ENCODE measurements at regions not wholly inside any gene's neighbourhood (a gene's known extent, or its start where the extent isn't known, plus 50 kb on each side); places are given as distances from the start of the nearest gene placed in this dataset.
A peak's percentile ranks its signal among the peaks of the same experiment; 100 is the strongest.
"Not testable (repeated sequence)": the region's sequence is repeated elsewhere in the genome, so short reads cannot be mapped to it uniquely, and the experiment has no call there.

DNA sequence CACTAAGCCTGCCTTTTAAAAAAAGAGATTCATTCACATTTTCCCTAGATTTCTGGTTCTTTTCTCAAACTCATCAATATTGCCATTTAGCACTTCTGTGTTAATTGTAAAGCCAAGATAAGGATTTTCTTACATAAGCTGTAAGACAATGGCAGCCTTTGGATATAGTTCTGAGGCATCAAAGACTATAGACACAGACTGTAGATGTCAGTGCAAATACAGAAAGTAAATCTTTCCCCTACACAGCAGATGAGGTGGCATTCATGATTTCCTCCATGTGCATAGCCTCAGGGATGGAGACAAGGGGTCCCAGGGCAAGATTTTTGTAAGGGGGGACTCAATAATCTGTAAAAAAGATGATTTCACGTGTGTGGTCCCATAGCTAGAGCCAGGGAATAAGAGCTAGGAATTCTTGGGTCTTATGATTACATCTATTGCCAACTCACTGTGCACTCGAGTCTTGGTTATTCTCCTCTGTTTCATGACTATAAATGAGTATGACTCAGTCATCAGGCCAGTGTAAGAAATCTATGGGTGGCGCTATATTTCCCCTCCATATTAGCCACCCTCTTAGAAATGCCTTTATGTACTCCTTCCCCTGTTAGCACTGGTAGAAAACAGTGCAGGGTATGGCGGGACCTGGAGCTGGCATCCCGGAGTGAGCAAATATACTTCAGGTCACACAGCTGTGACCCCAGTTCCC, 207.5 kb downstream of the EXOC5 start:
- DNase-seq (ENCODE audit: low read depth in 3 of 3) = no peak

DNA sequence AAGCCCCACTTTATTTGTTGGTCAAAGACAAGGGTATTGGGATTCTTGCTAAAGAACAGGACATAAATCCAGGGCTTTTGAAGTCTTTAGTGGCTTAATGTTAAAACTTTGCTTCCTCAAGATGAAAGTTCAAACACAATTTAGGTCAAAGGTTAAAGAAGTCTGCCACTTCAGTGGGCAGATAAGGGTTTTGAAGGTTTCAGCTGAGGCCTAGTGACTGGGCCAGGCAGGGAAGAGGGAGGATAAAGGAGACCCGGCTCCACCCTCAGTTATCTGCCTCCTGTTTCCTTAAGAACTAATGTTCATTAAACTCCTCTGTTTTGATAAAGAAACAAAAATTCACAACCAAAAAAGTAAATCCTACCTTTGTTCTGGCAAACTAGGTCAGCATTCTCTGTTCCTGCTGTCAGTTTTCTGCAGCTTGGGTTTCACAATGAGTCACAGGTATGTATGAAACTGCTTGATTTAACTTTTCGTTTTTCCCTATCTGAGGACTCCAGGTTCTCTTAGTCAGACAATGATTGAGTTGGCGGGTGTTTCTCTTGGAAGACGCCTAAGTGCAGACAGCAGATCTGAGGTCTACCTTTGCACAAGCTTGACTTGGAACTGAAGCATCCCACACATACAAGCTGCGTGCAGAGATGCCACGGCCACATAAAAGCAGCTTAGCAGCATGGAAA, 208.3 kb downstream of the EXOC5 start:
- DNase-seq (ENCODE audit: low read depth in 3 of 3) = peak; percentile 4 to 32 (median 30)

DNA sequence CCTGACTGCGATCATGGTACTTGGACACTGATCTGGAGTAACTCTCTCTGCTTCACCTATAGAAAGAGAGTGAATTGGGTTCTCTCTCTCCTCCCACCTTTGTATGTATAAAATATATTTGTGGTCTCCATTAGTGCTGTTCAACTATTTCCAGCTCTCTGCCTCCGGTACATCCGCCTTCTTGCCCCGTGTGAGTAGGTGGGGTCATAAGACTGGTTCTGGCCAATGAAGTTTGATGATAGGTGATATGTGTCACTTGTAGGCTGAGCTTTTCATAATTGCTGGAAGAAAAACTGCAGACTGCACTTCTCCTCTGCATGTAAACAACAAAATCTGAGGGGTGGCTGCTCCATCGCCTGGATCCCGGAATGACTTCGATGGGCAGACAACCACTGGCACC, 210.4 kb downstream of the EXOC5 start:
- no peak for DNase-seq (ENCODE audit: low read depth in 3 of 3)

DNA sequence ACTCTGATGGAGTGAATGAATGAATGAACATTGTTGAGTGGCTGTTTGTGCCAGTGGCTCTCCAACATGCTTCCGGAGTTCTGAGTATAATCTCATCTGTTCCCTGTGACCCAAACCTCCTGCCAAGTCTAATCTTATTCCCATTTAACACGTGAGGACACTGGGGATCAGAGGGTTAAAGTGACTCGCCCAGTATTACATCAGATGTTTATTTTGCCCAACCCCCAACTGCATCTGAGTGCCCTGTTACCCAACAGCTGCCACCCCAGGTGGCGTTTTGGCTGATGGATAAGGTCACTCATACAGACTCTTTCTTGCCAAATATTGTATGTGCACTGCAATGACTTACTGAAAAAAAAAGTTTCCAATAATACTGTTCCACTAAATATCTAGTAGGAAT, 210.9 kb downstream of the EXOC5 start:
- DNase-seq (ENCODE audit: low read depth in 3 of 3) = no peak

DNA sequence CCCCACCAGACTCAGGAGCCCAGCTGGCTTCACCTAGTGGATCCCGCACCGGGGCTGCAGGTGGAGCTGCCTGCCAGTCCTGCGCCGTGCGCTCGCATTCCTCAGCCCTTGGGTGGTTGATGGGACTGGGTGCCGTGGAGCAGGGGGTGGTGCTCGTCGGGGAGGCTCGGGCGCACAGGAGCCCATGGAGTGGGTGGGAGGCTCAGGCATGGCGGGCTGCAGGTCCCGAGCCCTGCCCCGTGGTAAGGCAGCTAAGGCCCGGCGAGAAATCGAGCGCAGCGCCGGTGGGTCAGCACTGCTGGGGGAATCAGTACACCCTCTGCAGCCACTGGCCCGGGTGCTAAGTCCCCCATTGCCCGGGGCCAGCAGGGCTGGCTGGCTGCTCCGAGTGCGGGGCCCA, 212.2 kb downstream of the EXOC5 start:
- DNase-seq (ENCODE audit: low read depth in 3 of 3) = not testable (repeated sequence)

DNA sequence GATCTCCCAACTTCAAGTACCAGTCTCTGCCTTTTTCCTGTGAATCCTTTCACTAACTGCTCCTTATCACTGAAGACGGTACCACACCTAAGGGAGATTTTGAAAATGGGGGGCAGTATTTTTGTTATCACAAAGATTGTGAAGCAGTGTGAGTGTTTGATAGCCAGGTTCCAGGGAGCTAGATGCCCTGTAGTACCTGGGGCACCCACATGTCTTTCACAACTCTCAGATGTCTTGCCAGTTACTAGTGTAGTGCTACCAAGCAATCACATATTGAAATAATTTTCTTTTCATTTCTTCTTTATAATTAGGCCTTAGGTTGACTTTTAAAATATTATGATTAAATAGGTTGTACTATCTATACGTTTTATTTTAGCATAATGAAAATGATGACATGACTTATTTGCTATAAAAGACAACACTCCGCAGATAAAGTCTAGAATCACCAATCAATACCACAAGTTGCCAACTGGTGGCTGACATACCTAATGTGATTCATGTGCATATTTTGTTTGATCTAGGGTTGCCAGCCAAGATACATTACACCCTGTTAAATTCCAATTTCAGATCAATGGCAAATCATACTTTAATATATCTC, 215.9 kb downstream of the EXOC5 start:
- no peak for DNase-seq (ENCODE audit: low read depth in 3 of 3)

DNA sequence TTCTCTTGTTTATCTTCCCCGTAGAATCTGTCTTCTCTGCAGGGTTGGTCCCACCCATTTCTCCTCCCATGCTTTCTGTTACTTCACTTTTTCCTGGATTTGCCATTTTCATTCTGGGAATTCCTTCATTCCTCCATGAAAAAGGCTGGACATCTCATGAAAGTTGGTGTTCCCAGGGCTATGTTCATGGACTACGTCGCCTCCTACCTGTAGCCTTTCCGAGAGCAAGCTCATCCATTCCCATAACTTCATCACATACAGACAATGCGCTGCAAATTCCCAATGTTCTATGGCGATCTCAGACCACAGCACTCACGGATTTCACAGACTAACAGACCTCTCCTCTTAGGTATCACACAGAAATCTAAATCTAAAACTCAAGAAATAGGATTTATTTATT, 217.1 kb downstream of the EXOC5 start:
- DNase-seq (ENCODE audit: low read depth in 3 of 3) = no peak

DNA sequence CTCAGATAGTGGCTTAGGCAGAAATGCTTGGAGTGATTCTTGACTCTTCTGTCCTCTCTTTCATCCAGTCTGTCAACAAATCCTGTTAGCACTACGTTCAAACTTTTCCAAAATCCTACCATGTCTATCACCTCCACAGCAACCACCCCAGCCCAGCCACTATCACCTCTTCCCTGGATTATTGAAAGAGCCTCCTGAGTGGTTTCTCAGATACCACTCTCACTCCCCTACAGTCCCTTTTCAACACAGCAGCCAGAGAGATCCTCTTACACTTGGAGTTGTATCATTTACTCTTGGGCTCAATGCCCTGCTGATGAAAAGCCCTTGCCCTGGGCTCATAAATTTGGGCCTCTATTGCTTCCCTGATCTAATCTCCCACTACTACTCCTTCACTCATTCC, 218.9 kb downstream of the EXOC5 start:
- DNase-seq (ENCODE audit: low read depth in 3 of 3) = no peak

DNA sequence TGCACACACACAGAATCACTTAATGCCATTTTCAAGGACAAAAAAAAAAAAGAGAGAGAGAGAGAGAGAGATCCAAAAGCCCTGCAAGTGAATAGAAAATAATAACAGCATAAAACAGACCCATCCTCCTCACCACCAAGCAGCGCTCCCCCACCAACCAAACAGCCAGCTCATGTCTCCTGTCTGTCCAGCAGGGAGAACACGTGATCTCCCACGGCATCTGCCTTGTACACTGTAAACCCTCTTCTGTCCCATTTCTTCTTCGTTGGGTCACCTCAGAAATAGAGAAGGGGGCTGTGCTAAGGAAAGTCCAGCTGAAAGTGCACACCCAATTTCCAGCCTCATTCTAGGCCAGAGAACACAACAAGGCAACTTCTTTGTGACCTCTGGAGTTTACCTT, 222.5 kb downstream of the EXOC5 start:
- DNase-seq (ENCODE audit: low read depth in 3 of 3) = no peak

DNA sequence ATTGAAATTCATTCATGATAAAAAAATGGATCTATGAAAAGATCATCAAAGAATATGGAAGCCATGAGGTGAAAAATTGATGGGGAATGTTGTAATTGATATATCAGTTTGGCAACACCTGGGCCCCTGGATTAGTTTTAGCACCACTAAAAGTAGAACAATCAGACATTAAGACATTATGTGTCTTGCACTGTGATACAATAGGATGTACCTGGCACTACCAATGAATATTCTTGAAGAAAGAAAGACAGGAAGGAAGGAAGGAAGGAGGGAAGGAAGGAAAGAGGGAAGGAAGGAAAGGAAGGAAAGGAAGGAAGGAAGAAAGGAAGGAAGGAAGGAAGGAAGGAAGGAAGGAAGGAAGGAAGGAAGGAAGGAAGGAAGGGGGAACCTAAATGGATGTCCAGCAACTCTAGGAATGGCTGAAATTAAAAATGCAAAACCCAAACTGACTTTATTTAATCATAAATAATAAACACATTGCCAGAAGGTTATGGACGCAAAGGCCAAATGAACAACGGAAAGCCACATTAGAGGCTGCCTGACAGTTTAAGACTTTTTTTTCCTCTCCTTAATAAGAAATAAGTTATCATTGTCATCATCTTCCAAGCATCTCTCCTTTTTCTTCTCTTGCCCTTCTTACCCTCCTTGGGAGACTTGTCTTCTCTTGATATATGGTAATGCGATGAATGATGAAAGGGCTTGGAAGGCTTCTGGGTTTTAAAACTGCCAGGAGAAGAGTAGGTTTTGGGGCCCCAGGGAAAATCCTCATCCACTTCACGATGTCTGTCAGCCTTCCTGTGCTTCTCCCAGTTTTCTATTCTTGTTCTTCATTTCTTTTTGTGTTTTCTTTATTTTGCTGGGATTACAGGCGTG, 224.4 kb downstream of the EXOC5 start:
- DNase-seq (ENCODE audit: low read depth in 3 of 3) = not testable (repeated sequence)

DNA sequence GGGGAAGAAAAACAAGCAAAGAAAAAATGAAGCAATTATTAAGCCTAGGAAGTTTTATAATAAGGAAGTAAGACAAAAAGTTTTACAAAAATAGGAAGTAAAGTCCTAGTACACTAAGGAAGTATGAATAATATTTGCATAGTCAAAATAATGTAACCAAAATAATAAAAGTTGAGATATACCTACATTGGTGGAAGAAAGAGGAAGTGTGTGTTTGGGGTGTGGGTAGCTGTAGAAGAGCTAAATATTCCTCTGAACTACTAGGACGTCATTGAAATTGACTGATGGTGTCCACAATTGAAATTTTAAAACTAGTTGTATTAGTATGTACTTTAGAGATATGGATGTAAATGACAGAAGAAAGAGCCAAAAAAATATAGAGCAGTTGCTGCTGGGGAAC, 228.4 kb upstream of the OTX2 start:
- no peak for DNase-seq (ENCODE audit: low read depth in 3 of 3)

DNA sequence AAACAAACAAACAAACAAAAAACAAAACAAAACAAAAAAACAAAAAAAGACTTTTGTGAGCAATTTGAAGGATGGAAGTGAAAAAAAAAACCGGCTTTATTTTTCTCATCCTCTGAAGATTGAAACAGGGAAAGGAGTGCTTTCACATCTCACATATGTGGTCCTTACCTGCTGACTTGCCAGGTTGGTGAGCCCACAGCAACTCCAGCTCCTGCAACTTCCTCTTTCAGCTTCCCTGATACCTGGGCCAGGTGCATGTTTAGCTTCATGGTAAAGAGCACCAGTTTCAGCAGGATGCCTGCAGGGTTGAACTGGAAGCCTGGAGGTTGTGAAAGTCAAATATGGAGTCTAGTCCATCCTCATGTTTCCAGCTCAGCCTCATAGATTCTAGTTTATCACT, 221.2 kb upstream of the OTX2 start:
- no peak for DNase-seq (ENCODE audit: low read depth in 3 of 3)

DNA sequence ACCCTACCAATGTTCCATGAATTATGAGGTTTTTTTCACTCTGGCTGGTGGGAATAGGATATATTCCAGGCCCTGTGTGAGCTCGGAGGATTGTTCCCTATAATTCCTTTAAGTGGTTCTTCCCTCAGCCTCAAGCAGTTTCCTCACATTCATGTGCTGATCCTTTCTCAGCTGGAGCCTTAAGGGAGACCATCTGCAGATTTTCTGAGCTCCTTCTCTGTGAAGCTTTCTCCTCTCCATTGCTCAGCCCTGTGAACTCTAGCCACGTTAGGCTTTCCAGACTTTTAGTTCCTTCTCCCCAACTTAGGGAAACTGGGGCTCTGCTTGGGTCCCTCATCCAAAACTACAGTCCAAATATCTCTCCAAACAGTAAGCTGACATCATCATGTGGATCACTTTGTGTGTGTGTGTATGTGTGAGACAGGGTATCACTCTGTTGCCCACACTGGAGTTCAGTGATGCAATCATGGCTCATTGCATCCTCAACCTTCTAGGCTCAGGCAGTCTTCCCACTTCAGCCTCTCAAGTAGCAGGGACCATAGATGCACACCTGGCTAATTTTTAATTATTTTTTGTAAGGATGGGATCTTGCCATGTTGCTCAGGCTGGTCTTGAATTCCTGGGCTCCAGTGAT, 219.5 kb upstream of the OTX2 start:
- no peak for DNase-seq (ENCODE audit: low read depth in 3 of 3)

DNA sequence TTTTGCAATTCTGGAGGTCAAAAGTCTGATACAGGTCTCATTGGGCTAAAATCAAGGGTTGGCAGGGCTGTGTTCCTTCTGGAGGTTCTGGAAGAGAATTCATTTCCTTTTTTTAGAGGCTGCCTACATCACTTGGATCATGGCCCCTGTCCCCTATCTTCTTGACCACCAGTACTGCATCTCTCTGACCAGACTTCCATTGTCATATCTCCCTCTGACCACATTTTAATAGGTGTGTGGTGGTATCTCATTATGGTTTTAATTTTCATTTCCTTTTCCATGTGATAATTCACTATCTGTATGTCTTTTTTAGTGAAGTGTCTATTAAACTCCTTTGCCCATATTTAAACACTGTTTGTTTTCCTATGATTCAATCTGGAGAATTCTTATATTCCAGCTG, 215.2 kb upstream of the OTX2 start:
- DNase-seq (ENCODE audit: low read depth in 3 of 3) = no peak

DNA sequence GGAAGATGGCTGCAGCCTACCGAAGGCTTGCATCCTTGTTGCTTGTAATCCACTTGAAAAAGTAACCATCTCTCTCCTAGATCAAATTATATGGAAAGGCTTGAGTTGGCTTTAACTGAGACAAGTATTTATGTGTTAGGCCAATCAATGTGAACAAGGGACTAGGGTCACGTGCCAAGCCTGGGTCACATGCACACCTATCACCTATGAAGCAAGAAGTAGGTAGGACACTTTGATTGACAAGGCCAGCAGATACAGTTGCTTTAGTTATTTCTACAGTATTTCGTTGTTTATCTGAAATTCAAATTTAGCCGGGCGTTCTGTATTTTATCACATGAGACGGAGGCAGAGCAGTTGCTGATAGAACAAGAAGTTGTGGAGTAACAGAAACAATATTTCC, 212.3 kb upstream of the OTX2 start:
- DNase-seq (ENCODE audit: low read depth in 3 of 3) = no peak

DNA sequence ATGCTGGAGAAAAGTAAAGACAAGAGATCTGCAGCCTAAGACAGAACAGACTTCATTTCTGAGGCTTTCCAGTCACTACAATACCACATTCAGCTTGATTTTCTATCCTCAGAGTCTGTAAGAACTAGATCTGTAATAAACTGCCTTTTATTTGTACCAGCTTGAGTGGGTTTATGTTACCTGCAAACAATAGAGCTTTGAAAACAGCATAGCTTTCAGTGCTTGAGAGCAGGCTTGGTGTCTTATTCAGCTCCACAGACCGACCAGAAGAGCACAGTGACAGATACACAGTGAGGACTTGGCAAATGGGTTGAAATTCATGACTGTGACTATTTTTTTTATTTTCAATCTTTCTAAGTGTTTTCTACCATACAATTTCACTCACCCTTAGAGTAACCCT, 207.8 kb upstream of the OTX2 start:
- DNase-seq (ENCODE audit: low read depth in 3 of 3) = no peak

DNA sequence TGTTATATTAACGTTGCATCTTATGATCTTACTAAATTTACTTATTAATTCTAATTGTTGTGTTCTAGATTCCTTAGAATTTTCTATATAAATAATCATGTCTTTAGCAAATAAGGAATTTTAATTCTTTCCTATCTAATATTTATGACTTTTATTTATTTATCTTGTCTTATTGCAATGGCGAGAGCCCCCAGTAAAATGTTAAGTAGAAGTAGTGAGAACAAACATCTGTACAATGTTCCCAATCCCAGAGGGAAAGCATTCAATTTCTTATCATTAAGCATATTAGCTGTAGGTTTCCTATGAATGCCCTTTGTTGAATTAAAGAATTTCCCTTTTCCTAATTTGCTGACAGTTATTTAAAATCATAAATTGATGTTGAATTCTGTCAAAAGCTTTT, 203.7 kb upstream of the OTX2 start:
- no peak for DNase-seq (ENCODE audit: low read depth in 3 of 3)

DNA sequence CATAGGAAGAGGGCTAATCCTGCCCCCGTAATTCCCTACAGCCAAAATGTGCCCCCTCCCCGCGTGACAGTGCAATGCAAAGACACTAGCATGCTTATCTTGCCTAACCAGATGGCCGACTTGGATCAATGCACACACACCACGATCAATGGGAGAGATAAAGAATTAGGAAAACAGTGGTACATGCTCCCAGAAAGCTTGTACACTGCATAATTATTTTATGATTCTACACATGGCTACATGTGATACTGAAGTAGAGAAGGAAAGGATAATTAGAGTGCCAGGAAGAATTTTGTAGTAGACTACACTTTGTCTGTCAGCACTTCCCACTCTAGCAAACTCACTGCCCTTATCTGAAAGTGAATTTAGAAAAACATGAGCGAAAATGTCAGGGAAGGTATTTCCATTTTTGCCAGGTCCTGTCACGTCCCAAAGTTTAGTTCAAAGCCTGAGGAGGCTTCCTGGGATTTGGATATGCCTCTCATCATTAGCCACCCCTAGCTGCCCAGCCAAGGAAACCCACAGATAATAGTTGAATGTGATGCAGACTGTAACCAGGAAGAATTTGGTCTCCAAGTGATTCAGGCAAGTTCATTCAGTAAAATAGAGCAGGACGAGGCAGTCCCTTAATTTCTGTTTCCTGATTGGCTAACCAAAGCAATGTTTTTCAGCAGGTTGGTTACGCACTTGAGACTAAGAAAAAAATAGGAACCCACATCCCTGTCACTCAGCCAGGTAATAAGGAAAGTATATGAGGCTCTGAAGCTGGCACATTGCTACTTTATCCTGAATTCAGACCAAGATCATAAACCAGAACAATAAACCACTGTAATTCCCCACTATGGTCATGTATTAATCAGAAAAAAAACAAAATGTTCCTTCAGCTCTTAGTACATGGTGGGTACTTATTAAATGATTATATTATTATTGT, 199.6 kb upstream of the OTX2 start:
- DNase-seq (ENCODE audit: low read depth in 3 of 3) = no peak

DNA sequence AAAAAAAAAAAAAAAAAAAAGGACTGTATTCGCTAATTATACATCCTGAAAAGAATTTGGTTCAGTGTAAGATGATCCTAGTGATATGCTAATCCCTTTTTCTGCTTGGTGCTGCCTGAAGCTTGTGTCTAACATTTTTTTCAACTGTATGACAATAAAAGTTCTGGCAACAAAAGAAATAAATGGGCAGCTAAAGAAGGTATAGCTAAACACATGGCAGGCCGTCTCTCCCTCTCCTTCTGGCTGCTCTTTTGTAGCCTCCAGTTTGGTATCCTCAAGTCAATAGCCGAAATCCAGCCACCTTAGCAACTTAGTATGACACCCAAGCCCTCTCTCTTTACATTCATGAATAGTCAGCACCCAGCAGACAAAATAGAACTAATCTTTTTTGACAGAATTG, 198.3 kb upstream of the OTX2 start:
- no peak for DNase-seq (ENCODE audit: low read depth in 3 of 3)

DNA sequence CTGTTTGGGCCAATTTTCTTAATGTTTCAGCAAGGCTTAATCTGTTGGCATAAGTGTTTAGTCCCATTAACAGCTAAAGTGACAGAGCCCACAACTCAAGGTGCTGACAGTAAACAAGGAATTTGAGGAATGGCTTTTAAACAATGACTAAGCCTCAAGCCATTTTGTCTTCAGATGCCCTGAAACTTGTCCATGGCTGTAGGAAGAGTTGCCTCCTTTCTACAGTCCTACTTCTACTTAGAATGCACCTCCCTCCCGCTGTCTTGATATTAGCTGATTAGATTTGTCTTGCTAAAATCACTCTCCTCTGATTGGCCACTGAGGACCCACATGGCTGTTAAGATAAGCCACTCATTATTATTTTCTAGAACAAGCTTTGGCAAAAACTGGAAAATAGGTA, 188.4 kb upstream of the OTX2 start:
- no peak for DNase-seq (ENCODE audit: low read depth in 3 of 3)

Data from stimulated activated CD4-positive, alpha-beta T cell treated with anti-CD3 and anti-CD28 coated beads, TNF-alpha, amount 100 ng/mL, for 24 hours (primary cell).